Lower lobe of right lung (tissue), 2 donors: ENCODE measurements at regions not wholly inside any gene's neighbourhood (a gene's known extent, or its start where the extent isn't known, plus 50 kb on each side); places are given as distances from the start of the nearest gene placed in this dataset.

Experiments used
- ATAC-seq, 2 donors: fragments of 200-7000 bp; cut with Tn5 transposase; one replicate each; pipeline ENCODE4 v1.9.1; 2020 to 2022; ENCODE audit warnings: mild to moderate bottlenecking in 2 of 2, moderate library complexity in 2 of 2
- DNase-seq: peaks from one replicate; pipeline ENCODE4 v3.0.0-alpha.2; 2020
- H3K27ac ChIP-seq: fragments of 200-600 bp; one replicate; pipeline ENCODE4 v1.8.0; 2022
- H3K27me3 ChIP-seq: fragments of 200-600 bp; one replicate; pipeline ENCODE4 v1.8.0; 2022; ENCODE audit warnings: low read depth
- H3K36me3 ChIP-seq: fragments of 200-600 bp; one replicate; pipeline ENCODE4 v1.8.0; 2022; ENCODE audit warnings: mild to moderate bottlenecking
- H3K4me1 ChIP-seq: fragments of 200-600 bp; one replicate; pipeline ENCODE4 v1.8.0; 2022
- H3K4me3 ChIP-seq: fragments of 200-600 bp; one replicate; pipeline ENCODE4 v1.8.0; 2022; ENCODE audit warnings: mild to moderate bottlenecking
- H3K9me3 ChIP-seq: fragments of 200-600 bp; one replicate; pipeline ENCODE4 v1.8.0; 2022
- CTCF ChIP-seq: fragments of 200-600 bp; IDR thresholded peaks from one replicate; pipeline ENCODE4 v1.8.0; 2022; ENCODE audit warnings: antibody characterized with exemption, mild to moderate bottlenecking
- intact Hi-C: fragments of 100-400 bp; cut with DNase I; formaldehyde crosslinking; loops from one replicate; pipeline ENCODE4 v1.11.0; 2022
- donor health status: DM: no; HTN: yes; CAD: no; lungs with severe emphysema.

- DNase-seq, result peak; percentile 10
- no peak for ATAC-seq
- Histone ChIP-seq H3K9me3 (no peaks in the 10 kb centered on the region), H3K4me3 (no peak overlapping the region), H3K36me3 (no peaks in the 10 kb centered on the region), H3K4me1 (no peaks in the 10 kb centered on the region), H3K27ac (no peak overlapping the region), H3K27me3 (no peaks in the 10 kb centered on the region)
- no peak for TF ChIP-seq CTCF
- intact Hi-C loops, result no loop called here
Observed at GRCh38 chr2:2719781-2720180, 388.7 kb upstream of the MYT1L start.

- H3K36me3 ChIP-seq, result no peaks in the 10 kb centered on the region
- H3K4me3 ChIP-seq, result no peak overlapping the region
- intact Hi-C loops, result no loop called here
- H3K4me1 ChIP-seq, result no peaks in the 10 kb centered on the region
- H3K27me3 ChIP-seq, result no peaks in the 10 kb centered on the region
- no peak for DNase-seq
- ATAC-seq, result no peak
- no peaks in the 10 kb centered on the region for H3K9me3 ChIP-seq
- TF ChIP-seq CTCF, result no peak
- no peak overlapping the region for H3K27ac ChIP-seq
Observed at GRCh38 chr2:2719015-2719414, 387.9 kb upstream of the MYT1L start.

GRCh38 chr2:2717406-2717805 lies 386.3 kb upstream of the MYT1L start:
- ATAC-seq (no peak), DNase-seq (peak; percentile 30)
- intact Hi-C loops, result no loop called here
- no peaks in the 10 kb centered on the region for H3K4me1 ChIP-seq
- no peaks in the 10 kb centered on the region for H3K27me3 ChIP-seq
- H3K9me3 ChIP-seq, result no peaks in the 10 kb centered on the region
- H3K36me3 ChIP-seq, result no peaks in the 10 kb centered on the region
- H3K4me3 ChIP-seq, result no peak overlapping the region
- no peak overlapping the region for H3K27ac ChIP-seq
- TF ChIP-seq CTCF, result no peak

GRCh38 chr2:2716771-2717170 lies 385.7 kb upstream of the MYT1L start:
- H3K36me3 ChIP-seq, result no peaks in the 10 kb centered on the region
- H3K9me3 ChIP-seq, result no peaks in the 10 kb centered on the region
- no peak for TF ChIP-seq CTCF
- no peak overlapping the region for H3K27ac ChIP-seq
- intact Hi-C loops, result no loop called here
- no peaks in the 10 kb centered on the region for H3K27me3 ChIP-seq
- no peaks in the 10 kb centered on the region for H3K4me1 ChIP-seq
- peak; percentile 27 for DNase-seq
- ATAC-seq, result no peak
- H3K4me3 ChIP-seq, result no peak overlapping the region

- ATAC-seq (no peak), DNase-seq (peak; percentile 36)
- Histone ChIP-seq H3K4me3 (no peak overlapping the region), H3K27me3 (no peaks in the 10 kb centered on the region), H3K9me3 (no peaks in the 10 kb centered on the region), H3K27ac (no peak overlapping the region), H3K36me3 (no peaks in the 10 kb centered on the region), H3K4me1 (no peaks in the 10 kb centered on the region)
- intact Hi-C loops, result no loop called here
- TF ChIP-seq CTCF, result no peak
Observed at GRCh38 chr2:2715036-2715818, 384.2 kb upstream of the MYT1L start.
